GM12873 (cell line): ENCODE measurements at regions not wholly inside any gene's neighbourhood (a gene's known extent, or its start where the extent isn't known, plus 50 kb on each side); places are given as distances from the start of the nearest gene placed in this dataset.

ENCODE experiments used
- CTCF ChIP-seq: IDR thresholded peaks from 2 replicates; pipeline ENCODE4 v1.5.1; 2012; ENCODE audit warnings: low read depth, mild to moderate bottlenecking, moderate library complexity, low read length, control low read depth; ENCODE audit not compliant: insufficient read depth; ENCODE audit errors: missing control alignments

- no peak for TF ChIP-seq CTCF
Observed at GRCh38 chr20:43341511-43341910, 116.2 kb upstream of the SRSF6 start.

GRCh38 chr20:43337036-43337435 lies 120.7 kb upstream of the SRSF6 start:
- TF ChIP-seq CTCF, result no peak

- TF ChIP-seq CTCF, result no peak
Observed at GRCh38 chr20:43334080-43334479, 123.6 kb upstream of the SRSF6 start.

- TF ChIP-seq CTCF, result no peak
Observed at GRCh38 chr20:43331906-43332305, 125.8 kb upstream of the SRSF6 start.

- no peak for TF ChIP-seq CTCF
Observed at GRCh38 chr20:43328697-43329096, 129.0 kb upstream of the SRSF6 start.

- TF ChIP-seq CTCF, result no peak
Observed at GRCh38 chr20:43325926-43326325, 131.8 kb upstream of the SRSF6 start.

GRCh38 chr20:43323592-43323991 lies 133.9 kb upstream of the PTPRT start:
- no peak for TF ChIP-seq CTCF
